Head of caudate nucleus (tissue), 42 donors: ENCODE measurements at regions not wholly inside any gene's neighbourhood (a gene's known extent, or its start where the extent isn't known, plus 50 kb on each side); places are given as distances from the start of the nearest gene placed in this dataset.

Experiments used
- DNase-seq, 42 donors: peaks; one replicate each; pipeline versions ENCODE4 v3.0.0 to v3.0.0-alpha.2; 2020 to 2021; ENCODE audit warnings: mixed read lengths in 7 of 42
- intact Hi-C: fragments of 100-400 bp; cut with DNase I; formaldehyde crosslinking; loops from one replicate; pipeline ENCODE4 v1.15.0; 2022

GRCh38 chr9:89972535-89972934 is 367.7 kb downstream of the GADD45G start:
- DNase-seq: no peak
- intact Hi-C loops: no loop called here

- no peak for DNase-seq
- intact Hi-C loops: no loop called here
These were observed 369.8 kb downstream of the GADD45G start for GRCh38 chr9:89974582-89974981.

GRCh38 chr9:89975024-89975423 is 370.2 kb downstream of the GADD45G start:
- intact Hi-C loops: no loop called here
- DNase-seq: no peak

DNA sequence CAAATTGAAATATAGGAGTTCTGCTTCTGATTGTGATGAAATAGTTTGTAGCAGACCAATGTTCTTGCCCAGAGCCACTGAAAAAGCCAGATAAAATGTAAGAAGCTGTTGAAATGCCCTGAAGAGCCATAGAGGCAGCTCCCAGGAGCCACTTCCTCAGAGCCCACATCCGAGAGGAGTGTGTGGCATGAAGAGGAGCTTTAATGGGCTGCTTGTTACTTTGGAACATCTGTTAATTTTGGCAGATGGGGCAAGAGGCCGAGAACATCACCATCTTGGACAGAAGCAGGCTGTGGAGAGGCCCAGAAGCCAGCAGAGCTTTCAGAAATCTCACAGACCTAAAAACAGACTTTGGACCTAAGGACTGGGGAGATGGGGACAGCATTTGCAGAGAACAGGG is 370.8 kb downstream of the GADD45G start:
- DNase-seq: no peak
- intact Hi-C loops: no loop called here

DNA sequence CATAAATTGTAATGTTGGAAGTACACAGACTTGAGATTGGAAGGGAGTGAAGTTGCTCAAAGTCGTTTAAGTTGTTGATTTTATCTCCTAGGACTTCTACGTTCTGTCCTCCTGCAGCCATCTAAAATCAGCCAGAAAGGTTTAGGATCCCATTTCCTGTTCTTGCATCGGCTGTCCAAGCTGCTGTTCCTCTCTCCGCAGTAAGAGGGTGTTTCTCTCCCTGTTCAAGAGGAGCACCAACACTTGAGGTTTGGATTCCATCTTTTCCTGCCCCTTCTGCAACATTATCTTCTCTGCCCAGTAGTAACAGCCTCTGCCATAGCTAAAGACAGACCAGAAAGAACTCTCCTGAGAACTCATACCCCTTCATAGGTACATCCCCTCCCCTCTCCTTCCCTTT is 373.4 kb downstream of the GADD45G start:
- peak in 2 of 42 donors; percentile 36 to 49 for DNase-seq
- intact Hi-C loops: no loop called here

GRCh38 chr9:89980600-89980999 is 375.8 kb downstream of the GADD45G start:
- no peak for DNase-seq
- intact Hi-C loops: loop anchor here (10.0 kb wide), 1 partner anchor 376 kb away; the partner anchor contains the start of gene GADD45G

DNA sequence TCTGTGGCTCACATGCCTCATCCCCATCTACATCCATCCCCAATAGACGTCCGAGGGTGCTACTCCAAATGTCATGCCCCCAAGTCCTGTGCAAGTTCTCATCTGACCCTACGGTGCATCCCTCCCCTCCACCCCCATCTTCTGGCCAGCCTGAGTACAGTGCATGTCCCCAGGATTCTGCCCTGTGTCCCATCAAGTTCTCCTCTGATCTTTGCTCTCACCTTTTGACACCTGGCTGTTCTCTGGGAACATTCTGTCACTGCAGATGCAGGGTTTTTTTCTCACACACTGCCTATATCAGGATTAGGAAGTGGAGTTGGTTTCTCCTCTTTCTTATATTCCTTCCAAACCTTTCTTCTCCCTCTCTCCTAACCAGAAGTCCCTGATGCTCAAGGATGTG is 377.2 kb downstream of the GADD45G start:
- intact Hi-C loops: loop anchor here (10.0 kb wide), 1 partner anchor 377 kb away; the partner anchor contains the start of gene GADD45G
- DNase-seq: no peak

- DNase-seq: no peak
- intact Hi-C loops: loop anchor here (10.0 kb wide), 1 partner anchor 379 kb away; the partner anchor contains the start of gene GADD45G
These were observed 378.6 kb downstream of the GADD45G start for GRCh38 chr9:89983411-89983810.

DNA sequence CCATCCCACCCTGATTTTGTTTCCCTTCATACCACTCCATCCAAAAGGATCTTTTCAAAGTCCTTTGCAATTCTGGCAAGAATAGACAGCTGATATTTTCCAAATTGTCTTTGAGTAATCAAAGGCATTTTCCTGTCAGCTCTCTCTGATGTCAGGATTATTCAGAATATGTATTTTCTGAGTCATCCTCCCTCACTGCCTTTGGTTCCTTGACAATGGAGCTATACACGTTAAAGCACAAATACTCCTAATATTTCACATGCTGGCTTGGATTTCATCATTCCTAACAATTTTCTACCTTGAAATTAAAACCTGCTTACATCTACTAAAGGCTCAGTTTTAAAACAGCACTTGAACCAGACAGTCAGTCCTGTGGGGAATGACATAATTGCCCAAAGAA is 379.4 kb downstream of the GADD45G start:
- intact Hi-C loops: loop anchor here (10.0 kb wide), 1 partner anchor 379 kb away; the partner anchor contains the start of gene GADD45G
- no peak for DNase-seq

GRCh38 chr9:89985068-89985467 is 380.3 kb downstream of the GADD45G start:
- no peak for DNase-seq
- intact Hi-C loops: loop anchor here (10.0 kb wide), 1 partner anchor 380 kb away; the partner anchor contains the start of gene GADD45G

GRCh38 chr9:89986190-89986589 is 381.4 kb downstream of the GADD45G start:
- intact Hi-C loops: loop anchor here (10.0 kb wide), 1 partner anchor 381 kb away; the partner anchor contains the start of gene GADD45G

GRCh38 chr9:89988458-89988857 is 383.6 kb downstream of the GADD45G start:
- intact Hi-C loops: loop anchor here (10.0 kb wide), 1 partner anchor 384 kb away; the partner anchor contains the start of gene GADD45G

More at GRCh38 chr9:89986190-89986589, 381.4 kb downstream of the GADD45G start:
- no peak for DNase-seq

DNA sequence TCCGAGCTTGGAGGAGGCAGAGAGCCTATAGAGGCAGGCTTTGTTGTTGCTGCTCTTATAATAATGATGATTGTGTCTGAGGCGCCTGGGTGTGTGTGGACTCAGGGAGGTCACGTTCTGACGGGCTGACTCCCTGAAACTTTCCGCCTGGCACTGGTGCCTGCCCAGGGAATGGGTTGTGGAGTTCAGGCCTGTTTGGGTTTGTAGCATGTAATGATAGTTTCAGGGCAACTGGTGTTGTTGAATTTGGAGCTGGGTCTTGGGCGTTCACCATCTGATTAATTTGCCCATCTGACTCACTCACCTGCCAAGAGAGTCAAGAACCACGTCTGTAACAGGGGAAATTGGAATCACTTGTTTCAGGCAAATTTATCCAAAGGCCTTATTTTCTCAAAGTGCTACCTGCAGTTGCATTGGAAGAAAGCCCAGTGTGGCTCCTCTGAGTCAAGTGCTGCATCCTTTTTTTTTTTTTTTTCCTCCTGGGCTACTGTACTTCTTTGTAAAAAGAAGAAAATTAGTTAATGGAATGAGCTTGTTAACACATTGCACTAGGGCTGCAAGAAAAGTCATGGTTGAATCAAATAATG is 386.5 kb downstream of the GADD45G start:
- no peak for DNase-seq
- intact Hi-C loops: no loop called here

More at GRCh38 chr9:89988458-89988857, 383.6 kb downstream of the GADD45G start:
- no peak for DNase-seq

GRCh38 chr9:89992326-89993198 is 387.8 kb downstream of the GADD45G start:
- intact Hi-C loops: no loop called here
- no peak for DNase-seq

- DNase-seq: peak in 20 of 42 donors; percentile 21 to 67 (median 36)
- intact Hi-C loops: no loop called here
These were observed 389.1 kb downstream of the GADD45G start for GRCh38 chr9:89993678-89994630.

DNA sequence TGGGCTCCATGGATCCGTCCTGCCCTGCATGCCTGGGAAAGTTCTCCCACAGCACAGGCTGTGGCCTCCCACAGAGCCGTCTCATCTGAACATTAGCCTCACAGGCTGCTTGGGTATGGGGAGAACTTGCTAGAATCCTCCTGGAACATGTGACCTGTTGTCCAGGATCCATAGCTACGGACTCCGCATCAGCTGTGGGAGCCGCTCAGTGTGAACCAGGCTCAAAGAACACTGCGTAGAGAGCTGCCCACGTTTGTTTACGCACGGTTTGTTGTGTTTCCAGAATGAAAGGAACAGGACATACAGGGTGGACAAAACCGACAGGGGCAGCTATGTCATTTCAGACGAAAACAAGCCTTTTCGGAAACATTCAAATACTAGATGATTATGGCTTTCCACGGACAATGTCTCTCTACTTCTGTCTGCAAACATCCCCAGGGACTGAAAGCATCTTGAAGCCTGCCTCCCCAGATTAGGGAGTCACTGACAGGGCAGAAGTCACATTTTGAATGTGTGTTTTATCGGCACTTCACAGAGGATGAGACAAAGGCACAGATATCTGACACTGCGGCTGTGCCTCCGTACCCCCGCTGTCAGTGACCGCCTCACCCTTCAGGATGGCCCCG is 390.3 kb downstream of the GADD45G start:
- intact Hi-C loops: no loop called here
- DNase-seq: no peak

- DNase-seq: no peak
- intact Hi-C loops: no loop called here
These were observed 391.3 kb downstream of the GADD45G start for GRCh38 chr9:89996116-89996515.

- DNase-seq: no peak
- intact Hi-C loops: no loop called here
These were observed 392.0 kb downstream of the GADD45G start for GRCh38 chr9:89996773-89997172.
